ENCODE measurements at regions not wholly inside any gene's neighbourhood (a gene's known extent, or its start where the extent isn't known, plus 50 kb on each side); places are given as distances from the start of the nearest gene placed in this dataset.

DNA sequence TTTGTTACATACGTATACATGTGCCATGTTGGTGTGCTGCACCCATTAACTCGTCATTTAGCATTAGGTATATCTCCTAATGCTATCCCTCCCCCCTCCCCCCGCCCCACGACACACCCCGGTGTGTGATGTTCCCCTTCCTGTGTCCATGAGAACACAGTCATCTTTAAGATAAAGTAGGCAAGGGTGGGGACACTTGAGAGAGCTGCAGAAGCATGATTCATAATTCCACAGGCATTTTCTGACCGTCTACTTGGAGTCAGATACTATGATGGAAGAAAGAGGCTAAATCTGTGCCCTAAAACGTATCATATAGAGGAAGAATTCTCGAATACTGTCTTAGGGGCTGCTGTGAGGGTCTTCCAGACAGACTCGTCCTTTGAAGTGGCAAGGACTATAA, 145.9 kb upstream of the VASH1 start:
- Mint-ChIP-seq H3K4me1 (no peaks in the 10 kb centered on the region), H3K27me3 (ENCODE audit: low read depth in 3 of 3) (peaks cover 3 to 8% (median 4%) of the 10 kb centered on the region in 3 donors), H3K27ac (no peak overlapping the region), H3K9me3 (peaks cover 6 to 18% (median 15%) of the 10 kb centered on the region in 7 donors), H3K4me3 (no peak overlapping the region), H3K36me3 (no peaks in the 10 kb centered on the region)
- no peak overlapping the region for H3K9ac ChIP-seq (ENCODE audit: insufficient read depth, low read length, poor library complexity, severe bottlenecking)
- H3K79me2 ChIP-seq (ENCODE audit: insufficient read depth, low read length), result no peaks in the 10 kb centered on the region
- H3K9me3 ChIP-seq (replicated peaks in 1 of 2; ENCODE audit: control insufficient read depth in 1 of 2, insufficient read depth in 1 of 2, low read length in 2 of 2), result peaks cover 6 to 14% of the 10 kb centered on the region in 2 donors
- no CpG with 5 or more reads among the region's 9 CpGs for WGBS (ENCODE audit: insufficient coverage)
- H3K27ac ChIP-seq (ENCODE audit: low read depth in 1 of 2, low read length in 2 of 2), result no peak overlapping the region
- no peaks in the 10 kb centered on the region for H3K36me3 ChIP-seq (replicated peaks in 1 of 2; ENCODE audit: control insufficient read depth in 1 of 2, insufficient read depth in 2 of 2, low read length in 2 of 2)
- H3K4me1 ChIP-seq (ENCODE audit: control insufficient read depth in 1 of 2, insufficient read depth in 2 of 2, low read length in 2 of 2), result no peaks in the 10 kb centered on the region
- H3K27me3 ChIP-seq (ENCODE audit: control insufficient read depth in 2 of 2, insufficient read depth in 2 of 2, low read length in 2 of 2), result peaks cover 2 to 4% of the 10 kb centered on the region in 2 donors
- H2AFZ ChIP-seq (ENCODE audit: insufficient read depth, low read depth, low read length, poor library complexity, severe bottlenecking), result no peak overlapping the region
- TF ChIP-seq, protein P1, sequence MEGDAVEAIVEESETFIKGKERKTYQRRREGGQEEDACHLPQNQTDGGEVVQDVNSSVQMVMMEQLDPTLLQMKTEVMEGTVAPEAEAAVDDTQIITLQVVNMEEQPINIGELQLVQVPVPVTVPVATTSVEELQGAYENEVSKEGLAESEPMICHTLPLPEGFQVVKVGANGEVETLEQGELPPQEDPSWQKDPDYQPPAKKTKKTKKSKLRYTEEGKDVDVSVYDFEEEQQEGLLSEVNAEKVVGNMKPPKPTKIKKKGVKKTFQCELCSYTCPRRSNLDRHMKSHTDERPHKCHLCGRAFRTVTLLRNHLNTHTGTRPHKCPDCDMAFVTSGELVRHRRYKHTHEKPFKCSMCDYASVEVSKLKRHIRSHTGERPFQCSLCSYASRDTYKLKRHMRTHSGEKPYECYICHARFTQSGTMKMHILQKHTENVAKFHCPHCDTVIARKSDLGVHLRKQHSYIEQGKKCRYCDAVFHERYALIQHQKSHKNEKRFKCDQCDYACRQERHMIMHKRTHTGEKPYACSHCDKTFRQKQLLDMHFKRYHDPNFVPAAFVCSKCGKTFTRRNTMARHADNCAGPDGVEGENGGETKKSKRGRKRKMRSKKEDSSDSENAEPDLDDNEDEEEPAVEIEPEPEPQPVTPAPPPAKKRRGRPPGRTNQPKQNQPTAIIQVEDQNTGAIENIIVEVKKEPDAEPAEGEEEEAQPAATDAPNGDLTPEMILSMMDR (IDR thresholded peaks at IDR 0.05), result no peak
- no peak overlapping the region for H3K4me2 ChIP-seq (replicated peaks; ENCODE audit: extremely low read depth, low read length, poor library complexity, severe bottlenecking)
- intact Hi-C loops (cut with micrococcal nuclease), result no loop called here
- DNase-seq, result no peak
- no peak overlapping the region for H3K4me3 ChIP-seq (replicated peaks in 1 of 3; ENCODE audit: low read depth in 2 of 3, low read length in 3 of 3)
- H4K20me1 ChIP-seq (ENCODE audit: insufficient read depth, low read length), result no peaks in the 10 kb centered on the region

GRCh38 chr14:76617440-76617839, 143.8 kb upstream of the VASH1 start:
- no peak for DNase-seq
- no peak overlapping the region for H3K27ac Mint-ChIP-seq
- Histone ChIP-seq H3K4me1 (ENCODE audit: control insufficient read depth in 1 of 2, insufficient read depth in 2 of 2, low read length in 2 of 2) (no peaks in the 10 kb centered on the region), H3K4me2 (replicated peaks; ENCODE audit: extremely low read depth, low read length, poor library complexity, severe bottlenecking) (no peak overlapping the region), H3K79me2 (ENCODE audit: insufficient read depth, low read length) (no peaks in the 10 kb centered on the region), H3K9me3 (replicated peaks in 1 of 2; ENCODE audit: control insufficient read depth in 1 of 2, insufficient read depth in 1 of 2, low read length in 2 of 2) (peaks cover 6 to 14% of the 10 kb centered on the region in 2 donors), H3K4me3 (replicated peaks in 1 of 3; ENCODE audit: low read depth in 2 of 3, low read length in 3 of 3) (no peak overlapping the region), H3K36me3 (replicated peaks in 1 of 2; ENCODE audit: control insufficient read depth in 1 of 2, insufficient read depth in 2 of 2, low read length in 2 of 2) (no peaks in the 10 kb centered on the region), H3K9ac (ENCODE audit: insufficient read depth, low read length, poor library complexity, severe bottlenecking) (no peak overlapping the region), H4K20me1 (ENCODE audit: insufficient read depth, low read length) (no peaks in the 10 kb centered on the region), H3K27me3 (ENCODE audit: control insufficient read depth in 2 of 2, insufficient read depth in 2 of 2, low read length in 2 of 2) (peaks cover 4% of the 10 kb centered on the region in 2 donors), H3K27ac (ENCODE audit: low read depth in 1 of 2, low read length in 2 of 2) (no peak overlapping the region), H2AFZ (ENCODE audit: insufficient read depth, low read depth, low read length, poor library complexity, severe bottlenecking) (no peak overlapping the region)
- TF ChIP-seq, protein P1 (IDR thresholded peaks at IDR 0.05), result no peak
- no peaks in the 10 kb centered on the region for H3K4me1 Mint-ChIP-seq
- H3K4me3 Mint-ChIP-seq, result no peak overlapping the region
- no CpG with 5 or more reads among the region's 4 CpGs for WGBS (ENCODE audit: insufficient coverage)
- peaks cover 2 to 10% (median 2%) of the 10 kb centered on the region in 3 donors for H3K27me3 Mint-ChIP-seq (ENCODE audit: low read depth in 3 of 3)
- peaks cover 6 to 18% (median 13%) of the 10 kb centered on the region in 7 donors for H3K9me3 Mint-ChIP-seq
- intact Hi-C loops (cut with micrococcal nuclease), result no loop called here
- H3K36me3 Mint-ChIP-seq, result no peaks in the 10 kb centered on the region
